Ishikawa (cell line): ENCODE measurements at regions not wholly inside any gene's neighbourhood (a gene's known extent, or its start where the extent isn't known, plus 50 kb on each side); places are given as distances from the start of the nearest gene placed in this dataset.

Source experiments
- CEBPB ChIP-seq: IDR thresholded peaks from 2 replicates; pipeline ENCODE4 v1.6.1; 2012
- CREB1 ChIP-seq: IDR thresholded peaks from 2 replicates; pipeline ENCODE4 v1.6.1; 2012; ENCODE audit warnings: low read depth
- EGR1 ChIP-seq: IDR thresholded peaks from 2 replicates; pipeline ENCODE4 v1.6.1; 2012
- EP300 ChIP-seq: IDR thresholded peaks from 2 replicates; pipeline ENCODE4 v1.6.1; 2012; ENCODE audit warnings: borderline replicate concordance
- FOXM1 ChIP-seq: IDR thresholded peaks from 2 replicates; pipeline ENCODE4 v1.6.1; 2012; ENCODE audit warnings: low read depth, borderline replicate concordance
- MAX ChIP-seq: IDR thresholded peaks from 2 replicates; pipeline ENCODE4 v1.6.1; 2012
- NFIC ChIP-seq: IDR thresholded peaks from 2 replicates; pipeline ENCODE4 v1.6.1; 2012
- RAD21 ChIP-seq: IDR thresholded peaks from 2 replicates; pipeline ENCODE4 v1.6.1; 2012; ENCODE audit warnings: low read depth
- REST ChIP-seq: IDR thresholded peaks from 2 replicates; pipeline ENCODE4 v1.6.1; 2012; ENCODE audit warnings: low read depth, mild to moderate bottlenecking
- TAF1 ChIP-seq: IDR thresholded peaks from 2 replicates; pipeline ENCODE4 v1.6.1; 2012; ENCODE audit warnings: low read depth, mild to moderate bottlenecking
- TCF12 ChIP-seq: IDR thresholded peaks from 2 replicates; pipeline ENCODE4 v1.6.1; 2012; ENCODE audit warnings: low read depth
- TEAD4 ChIP-seq: IDR thresholded peaks from 2 replicates; pipeline ENCODE4 v1.6.1; 2012
- YY1 ChIP-seq: IDR thresholded peaks from 2 replicates; pipeline ENCODE4 v1.6.1; 2012; ENCODE audit warnings: low read depth

GRCh38 chr9:108395421-108395820 lies 460.4 kb downstream of the ACTL7B start:
- TF ChIP-seq RAD21, result no peak
- TF ChIP-seq MAX, result no peak
- TF ChIP-seq TAF1, result no peak
- TF ChIP-seq EP300, result no peak
- no peak for TF ChIP-seq CREB1
- TF ChIP-seq FOXM1, result no peak
- TF ChIP-seq TCF12, result no peak
- no peak for TF ChIP-seq CEBPB
- TF ChIP-seq TEAD4, result no peak
- no peak for TF ChIP-seq YY1
- TF ChIP-seq REST, result no peak
- no peak for TF ChIP-seq EGR1
- no peak for TF ChIP-seq NFIC
